HG03432 (cell line): ENCODE measurements at regions not wholly inside any gene's neighbourhood (a gene's known extent, or its start where the extent isn't known, plus 50 kb on each side); places are given as distances from the start of the nearest gene placed in this dataset.

Experiments used
- ATAC-seq: cut with Tn5 transposase; IDR thresholded peaks from one replicate; pipeline ENCODE4 v1.9.1; 2021; ENCODE audit warnings: mild to moderate bottlenecking, moderate library complexity; ENCODE audit not compliant: unreplicated experiment

GRCh38 chr12:17695495-17695894, 394.5 kb downstream of the RERGL start:
- ATAC-seq: no peak

- no peak for ATAC-seq
These were observed 398.6 kb downstream of the RERGL start for GRCh38 chr12:17691369-17691768.

- ATAC-seq: no peak
These were observed 409.8 kb downstream of the RERGL start for GRCh38 chr12:17680220-17680619.

- no peak for ATAC-seq
These were observed 423.2 kb downstream of the RERGL start for GRCh38 chr12:17666641-17667324.

GRCh38 chr12:17665839-17666238, 424.2 kb downstream of the RERGL start:
- no peak for ATAC-seq

- ATAC-seq: no peak
These were observed 428.7 kb downstream of the RERGL start for GRCh38 chr12:17661250-17661649.

- no peak for ATAC-seq
These were observed 437.6 kb downstream of the RERGL start for GRCh38 chr12:17652436-17652835.

- ATAC-seq: no peak
These were observed 447.7 kb downstream of the RERGL start for GRCh38 chr12:17642340-17642650.

- peak; percentile 68 for ATAC-seq
These were observed 449.4 kb downstream of the RERGL start for GRCh38 chr12:17640615-17641014.

- no peak for ATAC-seq
These were observed 471.2 kb downstream of the RERGL start for GRCh38 chr12:17618831-17619230.

GRCh38 chr12:17609701-17610100, 480.3 kb downstream of the RERGL start:
- no peak for ATAC-seq

GRCh38 chr12:17609153-17609552, 480.8 kb downstream of the RERGL start:
- no peak for ATAC-seq

- no peak for ATAC-seq
These were observed 494.9 kb downstream of the RERGL start for GRCh38 chr12:17595111-17595510.

GRCh38 chr12:17593715-17594406, 496.1 kb downstream of the RERGL start:
- no peak for ATAC-seq

GRCh38 chr12:17592472-17592871, 497.5 kb downstream of the RERGL start:
- ATAC-seq: no peak

GRCh38 chr12:17591005-17591681, 498.9 kb downstream of the RERGL start:
- no peak for ATAC-seq

GRCh38 chr12:17588968-17589367, 501.0 kb downstream of the RERGL start:
- peak; percentile 69 for ATAC-seq

GRCh38 chr12:17579205-17580026, 510.6 kb downstream of the RERGL start:
- no peak for ATAC-seq

GRCh38 chr12:17577405-17577804, 512.6 kb downstream of the RERGL start:
- ATAC-seq: no peak

- ATAC-seq: no peak
These were observed 517.7 kb downstream of the RERGL start for GRCh38 chr12:17572250-17572649.

- no peak for ATAC-seq
These were observed 518.9 kb downstream of the RERGL start for GRCh38 chr12:17571047-17571446.
